IMR-90 (cell line): ENCODE measurements at regions not wholly inside any gene's neighbourhood (a gene's known extent, or its start where the extent isn't known, plus 50 kb on each side); places are given as distances from the start of the nearest gene placed in this dataset.

Experiments
- ATAC-seq: fragments of 200-7000 bp; cut with Tn5 transposase; 2 replicates; pipeline ENCODE4 v1.9.1; 2020; ENCODE audit warnings: low read depth, mild to moderate bottlenecking, moderate library complexity
- BruUV-seq: library from RNA; stranded (reverse); fragments of 400-500 nt; replicated peaks from 2 replicates; lab custom pipeline; 2021; lab: Mats Ljungman, UMichigan
- CTCF ChIA-PET: fragments of 300-600 bp; formaldehyde crosslinking; extraction: SDS; loops from one replicate; lab custom pipeline; 2021; ENCODE audit warnings: antibody characterized with exemption; lab: Yijun Ruan, JAX
- POLR2A ChIA-PET: fragments of 300-600 bp; sonication (Branson Sonifier 250); formaldehyde crosslinking; loops from one replicate; lab custom pipeline; 2022; ENCODE audit warnings: antibody characterized with exemption; ENCODE audit not compliant: unreplicated experiment; lab: Charles Lee
- DNase-seq: peaks from one replicate; pipeline ENCODE4 v3.0.0; 2013
- H2AFZ ChIP-seq: replicated peaks from 2 replicates; pipeline ENCODE3; 2013; ENCODE audit warnings: low read length, mild to moderate bottlenecking; ENCODE audit not compliant: poor library complexity
- H2AK5ac ChIP-seq: 2 replicates; pipeline ENCODE4 v1.6.1; 2013; ENCODE audit warnings: low read depth, low read length, inconsistent platforms
- H2AK9ac ChIP-seq: replicated peaks from 2 replicates; pipeline ENCODE3; 2013; ENCODE audit warnings: mild to moderate bottlenecking, low read depth, low read length, moderate library complexity; ENCODE audit not compliant: poor library complexity
- H2BK120ac ChIP-seq: 2 replicates; pipeline ENCODE4 v1.6.1; 2013; ENCODE audit warnings: low read depth, low read length, inconsistent platforms
- H2BK15ac ChIP-seq: 3 replicates; pipeline ENCODE4 v1.6.1; 2013; ENCODE audit warnings: low read depth, low read length, inconsistent platforms
- H2BK20ac ChIP-seq: 2 replicates; pipeline ENCODE4 v1.6.1; 2013; ENCODE audit warnings: low read depth, mild to moderate bottlenecking, inconsistent platforms, low read length, moderate library complexity
- H2BK5ac ChIP-seq: 2 replicates; pipeline ENCODE4 v1.6.1; 2013; ENCODE audit warnings: mild to moderate bottlenecking, low read depth, low read length, inconsistent platforms; ENCODE audit not compliant: poor library complexity, severe bottlenecking
- H3K14ac ChIP-seq: replicated peaks from 2 replicates; pipeline ENCODE4 v1.6.1; 2013; ENCODE audit warnings: low read depth, low read length, inconsistent platforms
- H3K18ac ChIP-seq: 2 replicates; pipeline ENCODE4 v1.6.1; 2013; ENCODE audit warnings: low read depth, low read length, control low read depth
- H3K23ac ChIP-seq: 2 replicates; pipeline ENCODE4 v1.6.1; 2013; ENCODE audit warnings: low read depth, low read length, inconsistent platforms
- H3K27ac ChIP-seq: 2 replicates; pipeline ENCODE4 v1.5.1; 2013; ENCODE audit warnings: mild to moderate bottlenecking, control low read depth, low read length; ENCODE audit not compliant: insufficient read depth
- H3K27me3 ChIP-seq: 2 replicates; pipeline ENCODE4 v1.6.1; 2013; ENCODE audit warnings: low read length; ENCODE audit not compliant: control insufficient read depth, insufficient read depth
- H3K36me3 ChIP-seq: 2 replicates; pipeline ENCODE4 v1.6.1; 2013; ENCODE audit warnings: low read length, mixed read lengths; ENCODE audit not compliant: control insufficient read depth, insufficient read depth
- H3K4ac ChIP-seq: 2 replicates; pipeline ENCODE4 v1.6.1; 2013; ENCODE audit warnings: low read depth, low read length, inconsistent platforms
- H3K4me1 ChIP-seq: 2 replicates; pipeline ENCODE4 v1.6.1; 2013; ENCODE audit warnings: low read length, mixed read lengths; ENCODE audit not compliant: control insufficient read depth, insufficient read depth
- H3K4me2 ChIP-seq: 2 replicates; pipeline ENCODE4 v1.6.1; 2013; ENCODE audit warnings: low read depth, mild to moderate bottlenecking, control low read depth, low read length, moderate library complexity
- H3K4me3 ChIP-seq: 2 replicates; pipeline ENCODE4 v1.5.1; 2013; ENCODE audit warnings: low read depth, mild to moderate bottlenecking, control low read depth, low read length, moderate library complexity; ENCODE audit not compliant: insufficient read depth
- H3K56ac ChIP-seq: 2 replicates; pipeline ENCODE4 v1.6.1; 2013; ENCODE audit warnings: low read length, inconsistent platforms; ENCODE audit not compliant: insufficient read depth; ENCODE audit errors: extremely low read depth
- H3K79me1 ChIP-seq, 2 experiments: 2 replicates each; pipeline ENCODE4 v1.6.1; 2013; ENCODE audit warnings: low read length in 2 of 2, inconsistent platforms in 1 of 2, low read depth in 1 of 2
- H3K9ac ChIP-seq: 2 replicates; pipeline ENCODE4 v1.6.1; 2013; ENCODE audit warnings: low read depth, low read length, control low read depth
- H3K9me1 ChIP-seq: 2 replicates; pipeline ENCODE4 v1.6.1; 2013; ENCODE audit warnings: low read length, inconsistent platforms; ENCODE audit not compliant: insufficient read depth
- H3K9me3 ChIP-seq: 2 replicates; pipeline ENCODE4 v1.6.1; 2013; ENCODE audit warnings: low read length; ENCODE audit not compliant: control insufficient read depth, insufficient read depth
- H4K20me1 ChIP-seq: 2 replicates; pipeline ENCODE4 v1.6.1; 2013; ENCODE audit warnings: low read length, inconsistent platforms; ENCODE audit not compliant: insufficient read depth
- H4K5ac ChIP-seq: 2 replicates; pipeline ENCODE4 v1.6.1; 2013; ENCODE audit warnings: mild to moderate bottlenecking, low read depth, low read length, control low read depth
- H4K8ac ChIP-seq, 2 experiments: 2 replicates each; pipeline ENCODE4 v1.6.1; 2013; ENCODE audit warnings: low read depth in 2 of 2, low read length in 2 of 2, control low read depth in 1 of 2, inconsistent platforms in 1 of 2
- H4K91ac ChIP-seq: 2 replicates; pipeline ENCODE4 v1.6.1; 2013; ENCODE audit warnings: low read depth, low read length, inconsistent platforms; ENCODE audit not compliant: insufficient read depth
- CHD1 ChIP-seq: IDR thresholded peaks from 2 replicates; pipeline ENCODE4 v1.6.1; 2012; ENCODE audit warnings: low read depth, low read length, improper control_type of control experiment
- CTCF ChIP-seq: conservative IDR thresholded peaks from 2 replicates; pipeline ENCODE4 v1.5.1; 2012; ENCODE audit warnings: mild to moderate bottlenecking, low read depth, low read length, improper control_type of control experiment
- ELK1 ChIP-seq: fragments of 150-350 bp; IDR thresholded peaks from 2 replicates; pipeline ENCODE4 v1.6.1; 2016; ENCODE audit warnings: low read depth, mild to moderate bottlenecking, low read length, moderate library complexity, borderline replicate concordance
- MAFK ChIP-seq: IDR thresholded peaks from 2 replicates; pipeline ENCODE4 v1.6.1; 2012; ENCODE audit warnings: low read depth, low read length, improper control_type of control experiment
- MXI1 ChIP-seq: IDR thresholded peaks from 2 replicates; pipeline ENCODE4 v1.6.1; 2012; ENCODE audit warnings: low read depth, mild to moderate bottlenecking, low read length, moderate library complexity, borderline replicate concordance
- NFE2L2 ChIP-seq: fragments of 150-350 bp; IDR thresholded peaks from 2 replicates; pipeline ENCODE4 v1.6.1; 2016; ENCODE audit warnings: low read depth, mild to moderate bottlenecking, low read length
- POLR2A ChIP-seq: IDR thresholded peaks from 2 replicates; pipeline ENCODE4 v1.6.1; 2012; ENCODE audit warnings: mild to moderate bottlenecking, low read depth, low read length
- RAD21 ChIP-seq: IDR thresholded peaks from 2 replicates; pipeline ENCODE4 v1.6.1; 2012; ENCODE audit warnings: low read length, improper control_type of control experiment
- RCOR1 ChIP-seq: IDR thresholded peaks from 2 replicates; pipeline ENCODE4 v1.6.1; 2012; ENCODE audit warnings: mild to moderate bottlenecking, low read length, improper control_type of control experiment; ENCODE audit not compliant: insufficient replicate concordance
- USF2 ChIP-seq: fragments of 150-350 bp; IDR thresholded peaks from 2 replicates; pipeline ENCODE4 v1.6.1; 2017; ENCODE audit warnings: mild to moderate bottlenecking, antibody characterized with exemption, low read length, low read depth
- WGBS, 2 experiments: methylation state at CpG; one replicate each; pipeline versions ENCODE4 v1.1.5 to v1.1.7; 2013; ENCODE audit warnings: missing lambda C conversion rate in 2 of 2; ENCODE audit not compliant: insufficient read length in 1 of 2; ENCODE audit errors: extremely low coverage in 2 of 2; 5-methylcytosine and 5-hydroxymethylcytosine counted together
- dilution Hi-C: fragments of 300-500 bp; cut with HindIII; formaldehyde crosslinking; loops from one replicate; pipeline ENCODE4 v1.14.3; 2018; ENCODE audit warnings: low sequenced_read_pairs; ENCODE audit not compliant: unreplicated experiment
- in situ Hi-C: fragments of 300-500 bp; cut with MboI; formaldehyde crosslinking; loops from 3 replicates; pipeline ENCODE4 v1.14.3; 2019; ENCODE audit warnings: low sequenced_read_pairs, inconsistent platforms, mixed read lengths
- intact Hi-C: fragments of 100-400 bp; cut with micrococcal nuclease; formaldehyde crosslinking; loops from 2 replicates; pipeline ENCODE4 v1.10.0; 2022

GRCh38 chr12:90067791-90068190 lies 359.2 kb upstream of the ATP2B1 start:
- H2BK120ac ChIP-seq: no peak overlapping the region
- H2BK20ac ChIP-seq: no peak overlapping the region
- no peak overlapping the region for H3K9ac ChIP-seq
- H3K4me1 ChIP-seq: no peaks in the 10 kb centered on the region
- H3K9me1 ChIP-seq: no peaks in the 10 kb centered on the region
- no peak overlapping the region for H4K8ac ChIP-seq
- no peak overlapping the region for H2BK15ac ChIP-seq
- H3K18ac ChIP-seq: no peak overlapping the region
- no TSS peak for BruUV-seq
- ChIA-PET CTCF (no interaction called here), POLR2A (no interaction called here)
- TF ChIP-seq RCOR1 (no peak), CTCF (no peak), MXI1 (no peak), USF2 (no peak), MAFK (no peak), RAD21 (no peak), ELK1 (no peak), POLR2A (no peak), CHD1 (no peak), NFE2L2 (no peak)
- no peak overlapping the region for H2BK5ac ChIP-seq
- no peak overlapping the region for H3K56ac ChIP-seq
- dilution Hi-C loops (no loop called here), in situ Hi-C loops (no loop called here), intact Hi-C loops (no loop called here)
- H2AFZ ChIP-seq: no peak overlapping the region
- ATAC-seq (no peak), DNase-seq (no peak)
- H3K27me3 ChIP-seq: no peaks in the 10 kb centered on the region
- H4K5ac ChIP-seq: no peak overlapping the region
- H3K9me3 ChIP-seq: no peaks in the 10 kb centered on the region
- no peak overlapping the region for H3K4ac ChIP-seq
- no peak overlapping the region for H4K91ac ChIP-seq
- no peak overlapping the region for H3K14ac ChIP-seq
- H3K79me1 ChIP-seq: no peaks in the 10 kb centered on the region
- WGBS, 2 experiments: no CpG with 5 or more reads among the region's 1 CpG
- no peaks in the 10 kb centered on the region for H3K36me3 ChIP-seq
- no peak overlapping the region for H3K27ac ChIP-seq
- no peak overlapping the region for H2AK9ac ChIP-seq
- no peak overlapping the region for H3K23ac ChIP-seq
- H3K4me2 ChIP-seq: no peak overlapping the region
- no peak overlapping the region for H2AK5ac ChIP-seq
- no peaks in the 10 kb centered on the region for H4K20me1 ChIP-seq
- no peak overlapping the region for H3K4me3 ChIP-seq
